ENCODE measurements at regions not wholly inside any gene's neighbourhood (a gene's known extent, or its start where the extent isn't known, plus 50 kb on each side); places are given as distances from the start of the nearest gene placed in this dataset.

DNA sequence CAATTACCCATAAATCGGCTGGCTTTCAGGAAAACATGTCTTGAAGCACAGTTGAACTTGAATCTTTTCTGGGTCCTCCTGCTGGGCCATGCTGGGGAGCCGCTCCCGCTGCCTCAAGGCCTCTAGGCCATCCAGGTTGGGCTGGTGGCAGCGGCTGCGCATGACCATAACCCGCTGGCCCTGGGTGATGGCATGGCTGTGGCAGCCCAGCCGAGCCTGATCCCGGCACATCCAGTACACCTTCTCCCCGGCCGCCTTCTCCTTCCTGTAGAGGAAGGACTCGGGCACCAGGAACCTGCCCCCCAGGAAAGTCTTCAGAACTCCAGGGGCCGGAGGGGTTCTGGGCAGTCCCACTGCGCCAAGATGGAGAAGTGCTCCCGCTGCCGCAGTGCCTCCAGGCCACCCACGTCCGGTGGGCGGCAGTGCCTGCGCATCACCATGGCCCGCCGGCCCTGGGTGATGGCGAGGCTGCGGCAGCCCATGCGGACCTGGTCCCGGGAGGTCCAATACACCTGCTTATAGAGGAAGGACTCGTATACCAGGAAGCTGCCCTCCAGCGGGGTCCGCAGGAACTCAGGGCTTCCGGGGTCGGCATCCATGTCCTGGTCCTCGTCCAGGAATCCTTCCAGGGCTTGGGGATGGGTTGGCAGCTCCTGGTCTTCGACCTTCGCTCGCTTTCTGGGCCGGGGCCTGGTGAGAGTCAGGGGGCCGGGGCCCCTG is 84.3 kb upstream of the FXR1 start:
- TF ChIP-seq, protein P1, sequence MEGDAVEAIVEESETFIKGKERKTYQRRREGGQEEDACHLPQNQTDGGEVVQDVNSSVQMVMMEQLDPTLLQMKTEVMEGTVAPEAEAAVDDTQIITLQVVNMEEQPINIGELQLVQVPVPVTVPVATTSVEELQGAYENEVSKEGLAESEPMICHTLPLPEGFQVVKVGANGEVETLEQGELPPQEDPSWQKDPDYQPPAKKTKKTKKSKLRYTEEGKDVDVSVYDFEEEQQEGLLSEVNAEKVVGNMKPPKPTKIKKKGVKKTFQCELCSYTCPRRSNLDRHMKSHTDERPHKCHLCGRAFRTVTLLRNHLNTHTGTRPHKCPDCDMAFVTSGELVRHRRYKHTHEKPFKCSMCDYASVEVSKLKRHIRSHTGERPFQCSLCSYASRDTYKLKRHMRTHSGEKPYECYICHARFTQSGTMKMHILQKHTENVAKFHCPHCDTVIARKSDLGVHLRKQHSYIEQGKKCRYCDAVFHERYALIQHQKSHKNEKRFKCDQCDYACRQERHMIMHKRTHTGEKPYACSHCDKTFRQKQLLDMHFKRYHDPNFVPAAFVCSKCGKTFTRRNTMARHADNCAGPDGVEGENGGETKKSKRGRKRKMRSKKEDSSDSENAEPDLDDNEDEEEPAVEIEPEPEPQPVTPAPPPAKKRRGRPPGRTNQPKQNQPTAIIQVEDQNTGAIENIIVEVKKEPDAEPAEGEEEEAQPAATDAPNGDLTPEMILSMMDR (conservative IDR thresholded peaks at IDR 0.05), result no peak
- Histone ChIP-seq H3K79me2 (ENCODE audit: insufficient read depth, low read length) (no peaks in the 10 kb centered on the region), H2AFZ (ENCODE audit: low read length) (no peak overlapping the region), H3K23me2 (ENCODE audit: insufficient read length, low read depth, low read length, poor library complexity, severe bottlenecking) (no peaks in the 10 kb centered on the region), H4K5ac (ENCODE audit: insufficient read length, low read depth, low read length) (no peak overlapping the region), H4K91ac (ENCODE audit: insufficient read length, low read depth, low read length) (no peak overlapping the region), H3K9me3 (ENCODE audit: control insufficient read depth, low read depth, low read length) (no peaks in the 10 kb centered on the region), H2BK12ac (ENCODE audit: insufficient read length, low read depth, low read length) (no peak overlapping the region), H3K23ac (ENCODE audit: insufficient read length, low read depth, low read length) (no peak overlapping the region), H4K8ac (replicated peaks; ENCODE audit: insufficient read length, low read depth, low read length) (no peak overlapping the region), H2AK5ac (ENCODE audit: insufficient read length, low read length) (no peak overlapping the region), H3K56ac (ENCODE audit: insufficient read length, low read depth, low read length) (no peak overlapping the region), H3T11ph (ENCODE audit: low read length) (no peak overlapping the region), H2BK120ac (ENCODE audit: low read depth, low read length, poor library complexity, severe bottlenecking) (no peak overlapping the region), H4K20me1 (ENCODE audit: control insufficient read depth, insufficient read depth, insufficient read length) (no peaks in the 10 kb centered on the region), H3K27ac (ENCODE audit: insufficient read length, low read depth, low read length) (no peak overlapping the region), H3K14ac (ENCODE audit: insufficient read depth, low read length) (no peak overlapping the region), H2BK5ac (ENCODE audit: insufficient read length, low read length) (no peak overlapping the region), H3K4ac (ENCODE audit: low read depth, low read length) (no peak overlapping the region), H3K4me1 (ENCODE audit: insufficient read depth, low read length) (no peaks in the 10 kb centered on the region), H3K18ac (ENCODE audit: insufficient read length, low read depth, low read length) (no peak overlapping the region), H3K27me3 (ENCODE audit: insufficient read depth, low read length) (no peaks in the 10 kb centered on the region), H2BK15ac (ENCODE audit: low read depth, low read length) (no peak overlapping the region), H3K9ac (ENCODE audit: extremely low read depth, insufficient read length, low read length) (no peak overlapping the region), H3K79me1 (ENCODE audit: insufficient read depth, low read depth, low read length, poor library complexity, severe bottlenecking) (no peaks in the 10 kb centered on the region), H3K4me2 (ENCODE audit: insufficient read depth, insufficient read length, low read length) (no peak overlapping the region), H2BK20ac (ENCODE audit: low read depth, low read length, poor library complexity, severe bottlenecking) (no peak overlapping the region)
- no peak overlapping the region for H3K4me3 Mint-ChIP-seq
- no peak overlapping the region for H3K27ac Mint-ChIP-seq
- no peaks in the 10 kb centered on the region for H3K27me3 Mint-ChIP-seq (ENCODE audit: low read depth)
- H3K4me1 Mint-ChIP-seq, result no peaks in the 10 kb centered on the region; a peak in 1 of 4 replicates
- H3K36me3 Mint-ChIP-seq (ENCODE audit: insufficient read depth in 1 of 3, low read depth in 3 of 3), result no peaks in the 10 kb centered on the region
- no CpG with 5 or more reads among the region's 36 CpGs for WGBS (ENCODE audit: extremely low coverage, insufficient read length, low lambda C conversion rate)
- H3K9me3 Mint-ChIP-seq, result no peaks in the 10 kb centered on the region
- DNase-seq, result no peak
